Liver (tissue), 7 donors: ENCODE measurements at regions not wholly inside any gene's neighbourhood (a gene's known extent, or its start where the extent isn't known, plus 50 kb on each side); places are given as distances from the start of the nearest gene placed in this dataset.
"Not testable (repeated sequence)": the region's sequence is repeated elsewhere in the genome, so short reads cannot be mapped to it uniquely, and the experiment has no call there.

ENCODE experiments used
- DNase-seq: peaks from one replicate; pipeline ENCODE4 v3.0.0-alpha.2; 2017; ENCODE audit warnings: low spot score
- H3K27ac ChIP-seq, 2 donors: one replicate each; pipeline ENCODE4 v1.7.0; 2013; ENCODE audit warnings: inconsistent platforms in 2 of 2, low read length in 2 of 2, control low read depth in 1 of 2, low read depth in 1 of 2, mild to moderate bottlenecking in 1 of 2
- H3K27me3 ChIP-seq, 4 donors: one replicate each; pipeline versions ENCODE4 v1.6.1 to v1.7.0; 2013; ENCODE audit warnings: low read length in 3 of 4, inconsistent platforms in 1 of 4, mild to moderate bottlenecking in 1 of 4, moderate library complexity in 1 of 4; ENCODE audit not compliant: control insufficient read depth in 4 of 4, insufficient read depth in 4 of 4
- H3K36me3 ChIP-seq, 4 donors: one replicate each; pipeline versions ENCODE4 v1.6.1 to v1.7.0; 2013; ENCODE audit warnings: low read length in 3 of 4, mild to moderate bottlenecking in 3 of 4, low read depth in 1 of 4, moderate library complexity in 1 of 4; ENCODE audit not compliant: control insufficient read depth in 4 of 4, insufficient read depth in 3 of 4
- H3K4me1 ChIP-seq, 4 donors: one replicate each; pipeline versions ENCODE4 v1.6.1 to v1.7.0; 2013; ENCODE audit warnings: low read length in 3 of 4, mild to moderate bottlenecking in 3 of 4, moderate library complexity in 1 of 4; ENCODE audit not compliant: control insufficient read depth in 4 of 4, insufficient read depth in 4 of 4
- H3K4me3 ChIP-seq, 3 donors: one replicate each; pipeline versions ENCODE4 v1.6.1 to v1.7.0; 2013; ENCODE audit warnings: low read length in 3 of 3, control low read depth in 1 of 3, low read depth in 1 of 3, mild to moderate bottlenecking in 1 of 3
- H3K9ac ChIP-seq, 2 donors: one replicate each; pipeline ENCODE4 v1.7.0; 2013; ENCODE audit warnings: low read length in 2 of 2, mild to moderate bottlenecking in 2 of 2, moderate library complexity in 2 of 2, control low read depth in 1 of 2, low read depth in 1 of 2
- H3K9me3 ChIP-seq, 4 donors: one replicate each; pipeline versions ENCODE4 v1.6.1 to v1.7.0; 2013; ENCODE audit warnings: low read length in 3 of 4; ENCODE audit not compliant: control insufficient read depth in 4 of 4
- ATF3 ChIP-seq: IDR thresholded peaks from 2 replicates; pipeline ENCODE4 v1.6.1; 2016; ENCODE audit warnings: antibody characterized with exemption
- EGR1 ChIP-seq, 2 donors: IDR thresholded peaks; 2 replicates each; pipeline ENCODE4 v1.6.1; 2016 to 2018; ENCODE audit warnings: antibody characterized with exemption in 2 of 2, low read depth in 2 of 2
- FOXA1 ChIP-seq: IDR thresholded peaks from 2 replicates; pipeline ENCODE4 v1.6.1; 2016; ENCODE audit warnings: antibody characterized with exemption
- GABPA ChIP-seq, 2 donors: IDR thresholded peaks in 1 of 2; conservative IDR thresholded peaks in 1 of 2; 2 replicates each; pipeline ENCODE4 v1.6.1; 2016; ENCODE audit warnings: antibody characterized with exemption in 2 of 2, mild to moderate bottlenecking in 1 of 2, moderate library complexity in 1 of 2
- HNF4A ChIP-seq, 2 donors: conservative IDR thresholded peaks; 2 replicates each; pipeline ENCODE4 v1.6.1; 2016; ENCODE audit warnings: antibody characterized with exemption in 2 of 2, mild to moderate bottlenecking in 2 of 2
- HNF4G ChIP-seq: IDR thresholded peaks from 2 replicates; pipeline ENCODE4 v1.6.1; 2016; ENCODE audit warnings: antibody characterized with exemption
- JUND ChIP-seq, 2 donors: IDR thresholded peaks; 2 replicates each; pipeline ENCODE4 v1.6.1; 2016; ENCODE audit warnings: antibody characterized with exemption in 2 of 2
- MAX ChIP-seq: IDR thresholded peaks from 2 replicates; pipeline ENCODE4 v1.6.1; 2016; ENCODE audit warnings: antibody characterized with exemption
- NR2F2 ChIP-seq: IDR thresholded peaks from 2 replicates; pipeline ENCODE4 v1.6.1; 2016; ENCODE audit warnings: antibody characterized with exemption
- RAD21 ChIP-seq, 2 donors: IDR thresholded peaks; 2 replicates each; pipeline ENCODE4 v1.6.1; 2016; ENCODE audit warnings: antibody characterized with exemption in 2 of 2, mild to moderate bottlenecking in 2 of 2
- REST ChIP-seq: IDR thresholded peaks from 2 replicates; pipeline ENCODE4 v1.6.1; 2016; ENCODE audit warnings: antibody characterized with exemption, mild to moderate bottlenecking
- RXRA ChIP-seq, 2 donors: IDR thresholded peaks; 2 replicates each; pipeline ENCODE4 v1.6.1; 2017 to 2018; ENCODE audit warnings: antibody characterized with exemption in 2 of 2, mild to moderate bottlenecking in 1 of 2
- TAF1 ChIP-seq: conservative IDR thresholded peaks from 2 replicates; pipeline ENCODE4 v1.6.1; 2016; ENCODE audit warnings: antibody characterized with exemption, mild to moderate bottlenecking
- YY1 ChIP-seq: IDR thresholded peaks from 2 replicates; pipeline ENCODE4 v1.6.1; 2016; ENCODE audit warnings: antibody characterized with exemption, mild to moderate bottlenecking
- whole genome bisulfite sequencing: extraction: QIAGEN DNeasy Blood & Tissue Kit; methylation state at CpG from one replicate; pipeline ENCODE4 v1.1.7; 2013; 5-methylcytosine and 5-hydroxymethylcytosine counted together
- TF ChIP-seq, protein P1 (sequence below): IDR thresholded peaks from 2 replicates; pipeline ENCODE4 v1.6.1; 2016; ENCODE audit warnings: antibody characterized with exemption
- donor health status: healthy.
- donor health status: healthy.
- donor health status: healthy.
- donor health status: healthy.

- TF ChIP-seq RAD21 (IDR thresholded peaks at IDR 0.05) (no peak), REST (no peak)
These were observed 106.4 kb upstream of the MARK1 start (continued) for GRCh38 chr1:220421508-220421907.

DNA sequence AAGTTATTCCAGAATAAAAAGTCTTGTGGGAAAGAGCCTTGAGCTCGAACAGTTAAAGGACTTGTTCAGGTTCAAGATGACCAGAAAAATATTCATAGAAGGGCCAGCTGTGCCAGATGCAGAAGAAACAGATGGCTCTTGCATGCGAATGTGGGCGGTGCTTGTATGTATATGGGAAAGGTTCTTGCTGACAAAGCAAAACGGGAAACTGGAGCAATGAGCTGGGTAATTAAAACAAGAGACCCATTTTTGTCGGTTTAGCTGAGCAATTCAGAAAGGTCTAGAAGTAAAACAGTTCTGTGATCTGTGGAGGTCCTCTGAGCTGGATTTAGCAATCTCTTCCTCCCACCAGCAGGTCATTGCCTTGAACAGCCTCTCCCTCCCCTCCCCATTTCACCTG lies 107.2 kb upstream of the MARK1 start:
- Histone ChIP-seq H3K9me3 (no peaks in the 10 kb centered on the region), H3K27ac (no peak overlapping the region), H3K27me3 (peaks cover 0 to 2% (median 0%) of the 10 kb centered on the region in 4 donors), H3K4me1 (no peaks in the 10 kb centered on the region), H3K36me3 (no peaks in the 10 kb centered on the region), H3K9ac (no peak overlapping the region), H3K4me3 (no peak overlapping the region)
- DNase-seq = no peak
- no peak for TF ChIP-seq TAF1
- no peak for TF ChIP-seq ATF3
- TF ChIP-seq EGR1 (IDR thresholded peaks at IDR 0.05; ENCODE audit: low read depth in 2 of 2) = no peak
- no peak for TF ChIP-seq GABPA (IDR thresholded peaks at IDR 0.05 in 1 of 2, conservative IDR thresholded peaks at IDR 0.05 in 1 of 2)
- TF ChIP-seq RXRA (IDR thresholded peaks at IDR 0.05) = no peak
- TF ChIP-seq NR2F2 = no peak
- TF ChIP-seq FOXA1 = no peak
- TF ChIP-seq HNF4A (conservative IDR thresholded peaks at IDR 0.05) = no peak
- TF ChIP-seq JUND (IDR thresholded peaks at IDR 0.05) = no peak
- no peak for TF ChIP-seq YY1
- WGBS = 59% methylated on average over 5 of the region's 5 CpGs

DNA sequence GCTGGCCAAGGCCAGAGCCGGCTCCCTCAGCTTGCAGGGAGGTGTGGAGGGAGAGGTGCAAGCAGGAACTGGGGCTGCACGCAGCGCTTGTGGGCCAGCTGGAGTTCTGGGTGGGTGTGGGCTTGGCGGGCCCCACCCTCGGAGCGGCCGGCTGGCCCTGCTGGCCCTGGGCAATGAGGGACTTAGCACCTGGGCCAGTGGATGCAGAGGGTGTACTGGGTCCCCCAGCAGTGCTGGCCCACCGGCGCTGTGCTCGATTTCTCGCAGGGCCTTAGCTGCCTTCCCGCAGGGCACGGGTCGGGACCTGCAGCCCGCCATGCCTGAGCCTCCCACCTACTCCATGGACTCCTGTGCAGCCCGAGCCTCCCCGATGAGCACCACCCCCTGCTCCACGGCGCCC lies 115.6 kb upstream of the MARK1 start:
- not testable (repeated sequence) for H3K4me1 ChIP-seq, H3K27me3 ChIP-seq, H3K9me3 ChIP-seq, H3K9ac ChIP-seq, H3K36me3 ChIP-seq, DNase-seq, H3K4me3 ChIP-seq, H3K27ac ChIP-seq
- WGBS = 90% methylated on average over 19 of the region's 19 CpGs

DNA sequence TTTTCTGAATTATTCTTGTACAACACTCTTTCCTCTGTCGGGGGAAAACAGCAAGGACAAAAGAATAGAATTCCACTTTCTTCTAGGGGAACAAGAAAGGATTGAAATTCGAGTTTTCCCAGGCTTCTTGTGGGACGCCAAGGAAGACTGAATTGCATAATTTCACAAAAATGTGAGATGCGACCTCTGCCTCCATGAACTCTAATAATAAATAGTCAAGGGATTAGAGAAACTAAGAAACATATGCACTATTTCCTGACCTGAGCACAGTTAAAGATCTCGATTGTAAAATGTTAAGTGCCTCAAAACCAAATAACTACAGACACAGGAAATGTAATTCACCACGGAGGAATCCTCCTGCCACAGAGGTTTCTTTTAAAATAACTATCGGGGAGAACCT lies 117.3 kb upstream of the MARK1 start:
- no peaks in the 10 kb centered on the region for H3K4me1 ChIP-seq
- no peak for TF ChIP-seq MAX
- TF ChIP-seq REST = no peak
- TF ChIP-seq HNF4G = no peak
- TF ChIP-seq ATF3 = no peak
- TF ChIP-seq, protein P1, sequence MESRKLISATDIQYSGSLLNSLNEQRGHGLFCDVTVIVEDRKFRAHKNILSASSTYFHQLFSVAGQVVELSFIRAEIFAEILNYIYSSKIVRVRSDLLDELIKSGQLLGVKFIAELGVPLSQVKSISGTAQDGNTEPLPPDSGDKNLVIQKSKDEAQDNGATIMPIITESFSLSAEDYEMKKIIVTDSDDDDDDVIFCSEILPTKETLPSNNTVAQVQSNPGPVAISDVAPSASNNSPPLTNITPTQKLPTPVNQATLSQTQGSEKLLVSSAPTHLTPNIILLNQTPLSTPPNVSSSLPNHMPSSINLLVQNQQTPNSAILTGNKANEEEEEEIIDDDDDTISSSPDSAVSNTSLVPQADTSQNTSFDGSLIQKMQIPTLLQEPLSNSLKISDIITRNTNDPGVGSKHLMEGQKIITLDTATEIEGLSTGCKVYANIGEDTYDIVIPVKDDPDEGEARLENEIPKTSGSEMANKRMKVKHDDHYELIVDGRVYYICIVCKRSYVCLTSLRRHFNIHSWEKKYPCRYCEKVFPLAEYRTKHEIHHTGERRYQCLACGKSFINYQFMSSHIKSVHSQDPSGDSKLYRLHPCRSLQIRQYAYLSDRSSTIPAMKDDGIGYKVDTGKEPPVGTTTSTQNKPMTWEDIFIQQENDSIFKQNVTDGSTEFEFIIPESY = no peak
- no peak for TF ChIP-seq EGR1 (IDR thresholded peaks at IDR 0.05; ENCODE audit: low read depth in 2 of 2)
- no peak for TF ChIP-seq RAD21 (IDR thresholded peaks at IDR 0.05)
- no peak for TF ChIP-seq RXRA (IDR thresholded peaks at IDR 0.05)
- no peak for TF ChIP-seq GABPA (IDR thresholded peaks at IDR 0.05 in 1 of 2, conservative IDR thresholded peaks at IDR 0.05 in 1 of 2)
- no peak for TF ChIP-seq NR2F2

More for the DNA sequence above, 117.3 kb upstream of the MARK1 start:
- no peak overlapping the region for H3K9ac ChIP-seq
- no peaks in the 10 kb centered on the region for H3K9me3 ChIP-seq
- H3K27ac ChIP-seq = no peak overlapping the region
- H3K27me3 ChIP-seq = no peaks in the 10 kb centered on the region
- DNase-seq = no peak
- WGBS = 67% methylated on average over 7 of the region's 7 CpGs
- no peak overlapping the region for H3K4me3 ChIP-seq
- H3K36me3 ChIP-seq = no peaks in the 10 kb centered on the region
